ENCODE measurements at regions not wholly inside any gene's neighbourhood (a gene's known extent, or its start where the extent isn't known, plus 50 kb on each side); places are given as distances from the start of the nearest gene placed in this dataset.

DNA sequence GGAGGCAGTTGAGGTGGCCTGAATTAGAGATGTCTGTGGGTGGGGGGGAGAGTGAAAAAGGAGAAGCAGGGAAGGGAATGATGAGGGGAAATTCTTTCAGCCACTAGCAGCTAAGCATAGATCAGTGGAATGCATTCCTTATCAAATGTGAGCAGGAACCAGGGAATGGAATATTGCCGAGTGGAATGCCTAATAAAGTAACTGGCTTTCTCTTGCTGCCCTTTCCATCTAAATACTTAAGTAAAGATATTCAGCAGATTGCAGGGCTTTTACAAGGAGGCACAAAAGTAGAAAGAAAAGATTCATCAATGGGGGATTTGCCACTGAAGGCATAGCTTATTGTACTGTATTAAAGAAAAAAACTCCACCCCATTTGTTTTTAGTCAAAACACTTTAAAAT, 263.0 kb upstream of the RPS6KA3 start:
- TF ChIP-seq ZBTB43 (CRISPR knock-in tag; IDR thresholded peaks at IDR 0.05) (no peak), NKRF (IDR thresholded peaks at IDR 0.05; ENCODE audit: borderline replicate concordance) (no peak), PKNOX1 (IDR thresholded peaks at IDR 0.05) (no peak), FOXA1 (IDR thresholded peaks at IDR 0.05; ENCODE audit: borderline replicate concordance) (no peak)

All from K562 (cell line).